Loucy (cell line): ENCODE measurements at regions not wholly inside any gene's neighbourhood (a gene's known extent, or its start where the extent isn't known, plus 50 kb on each side); places are given as distances from the start of the nearest gene placed in this dataset.
"Not testable (repeated sequence)": the region's sequence is repeated elsewhere in the genome, so short reads cannot be mapped to it uniquely, and the experiment has no call there.

Experiments used
- H2AFZ ChIP-seq: fragments of 200-600 bp; sonication (generic); 2 replicates; pipeline ENCODE4 v1.6.0; 2016; ENCODE audit warnings: antibody characterized with exemption, mild to moderate bottlenecking, low read length, moderate library complexity
- H3F3A ChIP-seq: fragments of 200-600 bp; 2 replicates; pipeline ENCODE4 v1.6.0; 2016; ENCODE audit warnings: antibody characterized with exemption, low read depth, mild to moderate bottlenecking
- H3K27me3 ChIP-seq: fragments of 200-600 bp; sonication (generic); 2 replicates; pipeline ENCODE4 v1.6.1; 2014; ENCODE audit warnings: low read length, mild to moderate bottlenecking; ENCODE audit not compliant: insufficient read depth, poor library complexity, severe bottlenecking
- H3K36me3 ChIP-seq: fragments of 200-600 bp; sonication (generic); 2 replicates; pipeline ENCODE4 v1.6.1; 2016; ENCODE audit warnings: low read length; ENCODE audit not compliant: insufficient read depth
- H3K4me1 ChIP-seq: fragments of 200-600 bp; sonication (generic); 2 replicates; pipeline ENCODE4 v1.5.1; 2014; ENCODE audit warnings: low read length, mild to moderate bottlenecking; ENCODE audit not compliant: insufficient read depth, poor library complexity, severe bottlenecking
- H3K4me2 ChIP-seq: fragments of 200-600 bp; sonication (generic); 2 replicates; pipeline ENCODE4 v1.6.0; 2014; ENCODE audit warnings: antibody characterized with exemption, low read length, low read depth, mild to moderate bottlenecking; ENCODE audit not compliant: poor library complexity, severe bottlenecking
- H3K4me3 ChIP-seq: fragments of 200-600 bp; sonication (generic); 2 replicates; pipeline ENCODE4 v1.5.1; 2014; ENCODE audit warnings: low read length, mild to moderate bottlenecking, mixed read lengths; ENCODE audit not compliant: poor library complexity, severe bottlenecking
- H3K79me2 ChIP-seq: fragments of 200-600 bp; sonication (generic); 2 replicates; pipeline ENCODE4 v1.6.1; 2014; ENCODE audit warnings: low read length; ENCODE audit not compliant: insufficient read depth
- H3K9ac ChIP-seq: fragments of 200-600 bp; sonication (generic); 2 replicates; pipeline ENCODE4 v1.6.0; 2014; ENCODE audit warnings: mild to moderate bottlenecking, low read depth, low read length, moderate library complexity; ENCODE audit not compliant: poor library complexity, severe bottlenecking
- H3K9me2 ChIP-seq: fragments of 200-600 bp; sonication (generic); replicated peaks from 2 replicates; pipeline ENCODE4 v1.6.1; 2016; ENCODE audit warnings: low read depth, low read length, mixed read lengths
- H3K9me3 ChIP-seq: fragments of 200-600 bp; sonication (generic); 2 replicates; pipeline ENCODE4 v1.6.1; 2014; ENCODE audit warnings: mild to moderate bottlenecking, antibody characterized with exemption, low read length, low read depth; ENCODE audit not compliant: insufficient read depth
- H4K20me1 ChIP-seq: fragments of 200-600 bp; sonication (generic); 2 replicates; pipeline ENCODE4 v1.6.0; 2014; ENCODE audit warnings: antibody characterized with exemption, low read length, mild to moderate bottlenecking; ENCODE audit not compliant: insufficient read depth, poor library complexity, severe bottlenecking
- CTCF ChIP-seq: fragments of 200-600 bp; sonication (generic); conservative IDR thresholded peaks from 2 replicates; pipeline ENCODE4 v1.5.1; 2014; ENCODE audit warnings: mild to moderate bottlenecking, antibody characterized with exemption, low read length
- EZH2phosphoT487 ChIP-seq: fragments of 200-600 bp; IDR thresholded peaks from 2 replicates; pipeline ENCODE4 v1.6.1; 2018; ENCODE audit warnings: antibody characterized with exemption, mild to moderate bottlenecking, moderate library complexity, borderline replicate concordance

DNA sequence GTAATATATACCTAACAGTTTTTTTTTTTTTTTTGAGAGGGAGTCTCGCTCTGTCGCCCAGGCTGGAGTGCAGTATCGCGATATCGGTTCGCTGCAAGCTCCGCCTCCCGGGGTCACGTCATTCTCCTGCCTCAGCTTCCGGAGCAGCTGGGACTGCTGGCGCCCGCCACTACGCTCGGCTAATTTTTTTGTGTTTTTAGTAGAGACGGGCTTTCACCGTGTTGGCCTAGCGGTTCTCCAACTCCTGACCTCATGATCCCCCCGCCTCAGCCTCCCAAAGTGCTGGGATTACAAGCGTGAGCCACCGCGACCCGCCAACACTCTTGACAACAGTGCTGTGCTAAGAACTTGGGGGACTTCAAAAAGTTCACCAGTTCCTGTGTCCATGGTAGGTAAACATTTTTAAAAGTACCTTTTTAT lies 63.5 kb downstream of the FOXG1 start:
- H3K4me2 ChIP-seq: no peak overlapping the region
- no peaks in the 10 kb centered on the region for H3F3A ChIP-seq

GRCh38 chr14:28831126-28831525 lies 64.5 kb downstream of the FOXG1 start:
- Histone ChIP-seq H3K9me2 (no peaks in the 10 kb centered on the region), H3K79me2 (no peaks in the 10 kb centered on the region), H3K36me3 (no peaks in the 10 kb centered on the region), H4K20me1 (no peaks in the 10 kb centered on the region), H3K4me3 (no peak overlapping the region), H3K9me3 (no peaks in the 10 kb centered on the region), H3K4me1 (no peaks in the 10 kb centered on the region), H3K4me2 (no peak overlapping the region), H2AFZ (no peak overlapping the region), H3F3A (no peaks in the 10 kb centered on the region), H3K27me3 (no peaks in the 10 kb centered on the region), H3K9ac (no peak overlapping the region)
- TF ChIP-seq CTCF (no peak), EZH2phosphoT487 (no peak)

More for the DNA sequence above, 63.5 kb downstream of the FOXG1 start:
- Histone ChIP-seq H3K79me2 (no peaks in the 10 kb centered on the region), H3K27me3 (no peaks in the 10 kb centered on the region), H3K9me3 (no peaks in the 10 kb centered on the region), H3K4me3 (no peak overlapping the region), H2AFZ (no peak overlapping the region), H3K9me2 (no peaks in the 10 kb centered on the region), H4K20me1 (no peaks in the 10 kb centered on the region), H3K9ac (no peak overlapping the region), H3K36me3 (no peaks in the 10 kb centered on the region), H3K4me1 (no peaks in the 10 kb centered on the region)
- TF ChIP-seq CTCF: no peak
- TF ChIP-seq EZH2phosphoT487: no peak

- not testable (repeated sequence) for H3K36me3 ChIP-seq, H4K20me1 ChIP-seq, H3K79me2 ChIP-seq, H3K9me2 ChIP-seq, H3K4me3 ChIP-seq, H3K27me3 ChIP-seq, H3F3A ChIP-seq, H3K4me1 ChIP-seq, H3K9me3 ChIP-seq, H3K4me2 ChIP-seq, H3K9ac ChIP-seq, H2AFZ ChIP-seq
Observed at GRCh38 chr14:28842569-28842968, 76.0 kb downstream of the FOXG1 start.

DNA sequence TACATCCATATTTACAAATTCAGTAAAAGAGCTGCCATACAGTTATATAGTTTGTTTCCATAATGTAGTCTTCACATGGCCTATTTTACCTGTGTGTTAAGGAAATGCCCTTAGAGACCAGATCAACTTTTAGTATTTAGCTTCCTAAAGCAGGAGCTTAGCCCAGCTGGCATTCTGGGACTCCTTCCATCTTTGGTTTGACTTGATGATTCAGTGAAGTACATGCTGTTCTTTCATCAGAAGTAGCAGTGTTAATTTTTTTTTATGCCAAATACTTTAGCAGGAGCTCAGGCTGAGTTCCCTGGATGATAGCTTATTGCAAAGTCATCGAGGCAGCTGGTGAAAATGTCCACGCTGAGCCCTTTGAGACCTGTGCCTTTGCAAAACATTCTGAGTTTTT lies 101.0 kb downstream of the FOXG1 start:
- H3K9me3 ChIP-seq: no peaks in the 10 kb centered on the region
- TF ChIP-seq EZH2phosphoT487: no peak
- TF ChIP-seq CTCF: no peak
- H3K9ac ChIP-seq: no peak overlapping the region
- no peak overlapping the region for H2AFZ ChIP-seq
- no peaks in the 10 kb centered on the region for H4K20me1 ChIP-seq
- H3K27me3 ChIP-seq: no peaks in the 10 kb centered on the region
- no peaks in the 10 kb centered on the region for H3K79me2 ChIP-seq
- H3F3A ChIP-seq: no peaks in the 10 kb centered on the region
- H3K4me3 ChIP-seq: no peak overlapping the region
- H3K4me1 ChIP-seq: no peaks in the 10 kb centered on the region
- H3K9me2 ChIP-seq: no peaks in the 10 kb centered on the region
- H3K36me3 ChIP-seq: no peaks in the 10 kb centered on the region
- no peak overlapping the region for H3K4me2 ChIP-seq
